ENCODE measurements at regions not wholly inside any gene's neighbourhood (a gene's known extent, or its start where the extent isn't known, plus 50 kb on each side); places are given as distances from the start of the nearest gene placed in this dataset.

GRCh38 chr20:40175296-40175695 is 513.7 kb downstream of the MAFB start:
- Histone ChIP-seq H4K20me1 (ENCODE audit: insufficient read depth, low read length) (no peaks in the 10 kb centered on the region), H3K4me2 (ENCODE audit: insufficient read depth, low read length) (no peak overlapping the region), H3K4me3 (ENCODE audit: insufficient read depth, low read length) (no peak overlapping the region), H3K9me3 (ENCODE audit: low read depth, low read length) (no peaks in the 10 kb centered on the region), H3K36me3 (ENCODE audit: insufficient read depth, low read length) (no peaks in the 10 kb centered on the region), H3K79me2 (ENCODE audit: insufficient read depth, low read length) (no peaks in the 10 kb centered on the region), H3K27ac (ENCODE audit: low read depth, low read length) (no peak overlapping the region), H2AFZ (ENCODE audit: low read length) (no peak overlapping the region), H3K4me1 (ENCODE audit: insufficient read depth, low read length) (no peaks in the 10 kb centered on the region), H3K27me3 (ENCODE audit: insufficient read depth, low read length) (no peaks in the 10 kb centered on the region)
- DNase-seq (ENCODE audit: insufficient read length, low spot score, missing footprints) = no peak
- no peak for TF ChIP-seq CTCF (IDR thresholded peaks at IDR 0.05; ENCODE audit: extremely low read depth, low read depth, low read length)

- no peak for DNase-seq (ENCODE audit: insufficient read length, low spot score, missing footprints)
- TF ChIP-seq CTCF (IDR thresholded peaks at IDR 0.05; ENCODE audit: extremely low read depth, low read depth, low read length) = no peak
- Histone ChIP-seq H3K4me2 (ENCODE audit: insufficient read depth, low read length) (no peak overlapping the region), H4K20me1 (ENCODE audit: insufficient read depth, low read length) (no peaks in the 10 kb centered on the region), H3K4me1 (ENCODE audit: insufficient read depth, low read length) (no peaks in the 10 kb centered on the region), H3K9me3 (ENCODE audit: low read depth, low read length) (no peaks in the 10 kb centered on the region), H3K27ac (ENCODE audit: low read depth, low read length) (no peak overlapping the region), H2AFZ (ENCODE audit: low read length) (no peak overlapping the region), H3K27me3 (ENCODE audit: insufficient read depth, low read length) (no peaks in the 10 kb centered on the region), H3K36me3 (ENCODE audit: insufficient read depth, low read length) (no peaks in the 10 kb centered on the region), H3K79me2 (ENCODE audit: insufficient read depth, low read length) (no peaks in the 10 kb centered on the region), H3K4me3 (ENCODE audit: insufficient read depth, low read length) (no peak overlapping the region)
Measured at GRCh38 chr20:40173872-40174271, 515.2 kb downstream of the MAFB start.

- no peaks in the 10 kb centered on the region for H3K9me3 ChIP-seq (ENCODE audit: low read depth, low read length)
- no peak overlapping the region for H3K27ac ChIP-seq (ENCODE audit: low read depth, low read length)
- no peak overlapping the region for H3K4me2 ChIP-seq (ENCODE audit: insufficient read depth, low read length)
- H4K20me1 ChIP-seq (ENCODE audit: insufficient read depth, low read length) = no peaks in the 10 kb centered on the region
- TF ChIP-seq CTCF (IDR thresholded peaks at IDR 0.05; ENCODE audit: extremely low read depth, low read depth, low read length) = no peak
- no peak overlapping the region for H2AFZ ChIP-seq (ENCODE audit: low read length)
- no peak overlapping the region for H3K4me3 ChIP-seq (ENCODE audit: insufficient read depth, low read length)
- DNase-seq (ENCODE audit: insufficient read length, low spot score, missing footprints) = no peak
- H3K4me1 ChIP-seq (ENCODE audit: insufficient read depth, low read length) = no peaks in the 10 kb centered on the region
- H3K27me3 ChIP-seq (ENCODE audit: insufficient read depth, low read length) = no peaks in the 10 kb centered on the region
- H3K36me3 ChIP-seq (ENCODE audit: insufficient read depth, low read length) = no peaks in the 10 kb centered on the region
- no peaks in the 10 kb centered on the region for H3K79me2 ChIP-seq (ENCODE audit: insufficient read depth, low read length)
Measured at GRCh38 chr20:40168981-40169620, 519.9 kb downstream of the MAFB start.

GRCh38 chr20:40161391-40161790 is 527.6 kb downstream of the MAFB start:
- TF ChIP-seq CTCF (IDR thresholded peaks at IDR 0.05; ENCODE audit: extremely low read depth, low read depth, low read length) = no peak
- Histone ChIP-seq H3K27me3 (ENCODE audit: insufficient read depth, low read length) (no peaks in the 10 kb centered on the region), H2AFZ (ENCODE audit: low read length) (no peak overlapping the region), H3K4me1 (ENCODE audit: insufficient read depth, low read length) (no peaks in the 10 kb centered on the region), H4K20me1 (ENCODE audit: insufficient read depth, low read length) (no peaks in the 10 kb centered on the region), H3K79me2 (ENCODE audit: insufficient read depth, low read length) (no peaks in the 10 kb centered on the region), H3K4me3 (ENCODE audit: insufficient read depth, low read length) (no peak overlapping the region), H3K4me2 (ENCODE audit: insufficient read depth, low read length) (no peak overlapping the region), H3K36me3 (ENCODE audit: insufficient read depth, low read length) (no peaks in the 10 kb centered on the region), H3K9me3 (ENCODE audit: low read depth, low read length) (no peaks in the 10 kb centered on the region), H3K27ac (ENCODE audit: low read depth, low read length) (no peak overlapping the region)
- DNase-seq (ENCODE audit: insufficient read length, low spot score, missing footprints) = no peak
